HG02798 (cell line): ENCODE measurements at regions not wholly inside any gene's neighbourhood (a gene's known extent, or its start where the extent isn't known, plus 50 kb on each side); places are given as distances from the start of the nearest gene placed in this dataset.

Source experiments
- ATAC-seq: cut with Tn5 transposase; IDR thresholded peaks from one replicate; pipeline ENCODE4 v1.9.1; 2021; ENCODE audit warnings: mild to moderate bottlenecking; ENCODE audit not compliant: unreplicated experiment, poor library complexity

GRCh38 chr12:19926266-19926665, 442.1 kb upstream of the PDE3A start:
- ATAC-seq, result no peak

GRCh38 chr12:19927661-19928060, 440.7 kb upstream of the PDE3A start:
- no peak for ATAC-seq

- no peak for ATAC-seq
These were observed 435.9 kb upstream of the PDE3A start for GRCh38 chr12:19932413-19932812.

- ATAC-seq, result no peak
These were observed 434.4 kb upstream of the PDE3A start for GRCh38 chr12:19933924-19934323.

- ATAC-seq, result no peak
These were observed 431.2 kb upstream of the PDE3A start for GRCh38 chr12:19937161-19937560.

- no peak for ATAC-seq
These were observed 430.3 kb upstream of the PDE3A start for GRCh38 chr12:19938031-19938430.

GRCh38 chr12:19938491-19938890, 429.8 kb upstream of the PDE3A start:
- no peak for ATAC-seq

GRCh38 chr12:19940267-19940666, 428.1 kb upstream of the PDE3A start:
- ATAC-seq, result no peak

- no peak for ATAC-seq
These were observed 427.2 kb upstream of the PDE3A start for GRCh38 chr12:19941096-19941495.

- ATAC-seq, result no peak
These were observed 422.5 kb upstream of the PDE3A start for GRCh38 chr12:19945559-19946435.

GRCh38 chr12:19946550-19946949, 421.8 kb upstream of the PDE3A start:
- no peak for ATAC-seq

GRCh38 chr12:19947344-19947743, 421.0 kb upstream of the PDE3A start:
- no peak for ATAC-seq

- no peak for ATAC-seq
These were observed 416.7 kb upstream of the PDE3A start for GRCh38 chr12:19951664-19952063.

GRCh38 chr12:19953734-19954133, 414.6 kb upstream of the PDE3A start:
- no peak for ATAC-seq

GRCh38 chr12:19954163-19954562, 414.2 kb upstream of the PDE3A start:
- no peak for ATAC-seq

- no peak for ATAC-seq
These were observed 410.8 kb upstream of the PDE3A start for GRCh38 chr12:19957308-19958125.

- no peak for ATAC-seq
These were observed 409.9 kb upstream of the PDE3A start for GRCh38 chr12:19958389-19958788.

GRCh38 chr12:19959353-19959752, 409.0 kb upstream of the PDE3A start:
- ATAC-seq, result no peak

GRCh38 chr12:19960527-19960926, 407.8 kb upstream of the PDE3A start:
- ATAC-seq, result no peak

GRCh38 chr12:19962192-19962591, 406.1 kb upstream of the PDE3A start:
- no peak for ATAC-seq

- ATAC-seq, result no peak
These were observed 404.4 kb upstream of the PDE3A start for GRCh38 chr12:19963972-19964371.
